ENCODE measurements at regions not wholly inside any gene's neighbourhood (a gene's known extent, or its start where the extent isn't known, plus 50 kb on each side); places are given as distances from the start of the nearest gene placed in this dataset.
"Not testable (repeated sequence)": the region's sequence is repeated elsewhere in the genome, so short reads cannot be mapped to it uniquely, and the experiment has no call there.

DNA sequence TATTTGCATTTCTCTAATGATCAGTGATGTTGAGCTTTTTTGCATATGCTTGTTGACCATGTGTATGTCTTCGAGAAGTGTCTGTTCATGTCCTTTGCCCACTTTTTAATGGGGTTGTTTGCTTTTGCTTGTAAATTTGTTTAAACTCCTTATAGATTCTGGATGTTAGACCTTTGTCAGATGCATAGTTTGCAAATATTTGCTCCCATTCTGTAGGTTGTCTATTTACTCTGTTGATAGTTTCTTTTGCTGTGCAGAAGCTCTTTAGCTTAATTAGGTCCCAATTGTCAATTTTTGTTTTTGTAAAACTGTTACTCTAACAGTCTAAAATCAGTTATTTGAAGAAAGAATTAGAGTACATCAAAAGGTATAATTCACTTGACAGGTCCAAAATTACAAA is 160.6 kb downstream of the LRIG3 start:
- not testable (repeated sequence) for H3K27ac ChIP-seq (ENCODE audit: low read depth in 1 of 2, low read length in 2 of 2); H3K36me3 ChIP-seq (ENCODE audit: control insufficient read depth in 4 of 4, insufficient read depth in 3 of 4, low read depth in 1 of 4, low read length in 3 of 4); H3K9ac ChIP-seq (ENCODE audit: low read depth in 1 of 2, low read length in 2 of 2); DNase-seq (ENCODE audit: low spot score); H3K9me3 ChIP-seq (ENCODE audit: control insufficient read depth in 4 of 4, low read length in 3 of 4); H3K27me3 ChIP-seq (ENCODE audit: control insufficient read depth in 4 of 4, insufficient read depth in 4 of 4, low read length in 3 of 4); H3K4me3 ChIP-seq (ENCODE audit: low read depth in 1 of 3, low read length in 3 of 3)
- peaks cover 5 to 18% (median 13%) of the 10 kb centered on the region in 4 donors for H3K4me1 ChIP-seq (ENCODE audit: control insufficient read depth in 4 of 4, insufficient read depth in 4 of 4, low read length in 3 of 4)
- 0% methylated on average over 1 of the region's 1 CpG for WGBS

DNA sequence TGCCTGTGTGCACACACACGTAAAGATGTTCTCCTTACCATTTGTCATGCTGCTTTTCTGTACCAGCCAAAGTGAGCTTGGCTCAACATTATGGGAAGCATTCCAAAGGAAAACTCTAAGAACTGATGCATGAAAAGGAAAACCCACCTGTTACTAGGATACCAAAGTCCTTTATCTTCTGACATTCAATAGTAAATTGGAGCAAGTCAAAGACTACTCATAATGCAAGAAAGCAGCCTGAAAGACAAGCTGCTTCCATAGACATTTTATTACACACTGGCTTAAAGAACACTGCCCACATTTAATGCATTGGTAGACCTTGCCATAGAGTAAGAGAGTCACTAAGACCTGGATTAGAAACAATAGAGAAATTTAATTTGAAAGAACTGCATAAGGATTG is 159.0 kb downstream of the LRIG3 start:
- WGBS: 97% methylated on average over 1 of the region's 1 CpG
- no peak for DNase-seq (ENCODE audit: low spot score)
- Histone ChIP-seq H3K4me1 (ENCODE audit: control insufficient read depth in 4 of 4, insufficient read depth in 4 of 4, low read length in 3 of 4) (peaks cover 5 to 31% (median 16%) of the 10 kb centered on the region in 4 donors), H3K27ac (ENCODE audit: low read depth in 1 of 2, low read length in 2 of 2) (no peak overlapping the region), H3K4me3 (ENCODE audit: low read depth in 1 of 3, low read length in 3 of 3) (no peak overlapping the region), H3K9me3 (ENCODE audit: control insufficient read depth in 4 of 4, low read length in 3 of 4) (no peaks in the 10 kb centered on the region), H3K36me3 (ENCODE audit: control insufficient read depth in 4 of 4, insufficient read depth in 3 of 4, low read depth in 1 of 4, low read length in 3 of 4) (no peaks in the 10 kb centered on the region), H3K27me3 (ENCODE audit: control insufficient read depth in 4 of 4, insufficient read depth in 4 of 4, low read length in 3 of 4) (no peaks in the 10 kb centered on the region), H3K9ac (ENCODE audit: low read depth in 1 of 2, low read length in 2 of 2) (no peak overlapping the region)
- TF ChIP-seq, protein P1, sequence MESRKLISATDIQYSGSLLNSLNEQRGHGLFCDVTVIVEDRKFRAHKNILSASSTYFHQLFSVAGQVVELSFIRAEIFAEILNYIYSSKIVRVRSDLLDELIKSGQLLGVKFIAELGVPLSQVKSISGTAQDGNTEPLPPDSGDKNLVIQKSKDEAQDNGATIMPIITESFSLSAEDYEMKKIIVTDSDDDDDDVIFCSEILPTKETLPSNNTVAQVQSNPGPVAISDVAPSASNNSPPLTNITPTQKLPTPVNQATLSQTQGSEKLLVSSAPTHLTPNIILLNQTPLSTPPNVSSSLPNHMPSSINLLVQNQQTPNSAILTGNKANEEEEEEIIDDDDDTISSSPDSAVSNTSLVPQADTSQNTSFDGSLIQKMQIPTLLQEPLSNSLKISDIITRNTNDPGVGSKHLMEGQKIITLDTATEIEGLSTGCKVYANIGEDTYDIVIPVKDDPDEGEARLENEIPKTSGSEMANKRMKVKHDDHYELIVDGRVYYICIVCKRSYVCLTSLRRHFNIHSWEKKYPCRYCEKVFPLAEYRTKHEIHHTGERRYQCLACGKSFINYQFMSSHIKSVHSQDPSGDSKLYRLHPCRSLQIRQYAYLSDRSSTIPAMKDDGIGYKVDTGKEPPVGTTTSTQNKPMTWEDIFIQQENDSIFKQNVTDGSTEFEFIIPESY (IDR thresholded peaks at IDR 0.05): no peak
- TF ChIP-seq REST (IDR thresholded peaks at IDR 0.05) (no peak), YY1 (IDR thresholded peaks at IDR 0.05) (no peak), HNF4G (IDR thresholded peaks at IDR 0.05) (no peak), EGR1 (IDR thresholded peaks at IDR 0.05; ENCODE audit: low read depth in 2 of 2) (no peak), FOXA1 (IDR thresholded peaks at IDR 0.05) (no peak), ATF3 (IDR thresholded peaks at IDR 0.05) (no peak), RAD21 (IDR thresholded peaks at IDR 0.05) (no peak), RXRA (IDR thresholded peaks at IDR 0.05) (no peak), NR2F2 (IDR thresholded peaks at IDR 0.05) (no peak), HNF4A (conservative IDR thresholded peaks at IDR 0.05) (no peak)

DNA sequence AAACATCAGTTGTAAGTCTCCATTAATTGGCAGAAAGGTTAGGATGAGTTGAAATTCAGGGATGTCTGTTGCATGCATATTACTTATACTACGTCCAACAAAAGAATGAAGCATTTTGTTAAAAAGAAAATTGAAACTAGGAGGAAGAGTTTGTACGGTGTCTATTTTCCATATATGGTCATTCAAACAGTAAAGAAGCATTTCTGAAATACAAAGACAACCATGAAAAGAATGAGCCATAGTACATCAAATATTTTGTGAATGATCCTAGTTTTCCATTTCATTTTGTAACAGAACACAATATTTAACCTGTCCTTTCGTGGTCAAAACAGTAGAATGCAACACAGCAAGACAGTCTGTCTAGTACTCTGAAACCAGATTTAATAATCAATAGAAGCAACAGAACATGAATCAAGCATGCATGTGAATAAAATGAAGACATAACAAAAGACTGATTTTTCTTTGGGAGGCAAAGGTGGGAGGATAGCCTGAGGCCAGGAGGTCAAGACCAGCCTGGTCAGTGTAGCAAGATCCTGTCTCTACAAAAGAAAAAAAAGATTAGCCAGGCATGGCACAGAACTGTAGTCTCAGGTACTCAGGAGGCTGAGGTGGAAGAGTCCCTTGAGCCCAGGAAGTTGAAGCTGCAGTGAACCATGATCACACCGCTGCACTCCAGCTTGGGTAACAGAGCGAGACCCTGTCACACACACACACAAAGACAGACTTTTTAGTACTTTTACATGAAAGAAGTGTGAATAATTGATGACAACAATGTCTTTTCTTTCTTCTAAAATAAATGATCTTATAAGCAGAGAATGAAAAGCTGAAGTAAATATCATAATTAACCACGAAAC is 156.0 kb downstream of the LRIG3 start:
- Histone ChIP-seq H3K27ac (ENCODE audit: low read depth in 1 of 2, low read length in 2 of 2) (peak overlapping the region; percentile 4 to 77), H3K27me3 (ENCODE audit: control insufficient read depth in 4 of 4, insufficient read depth in 4 of 4, low read length in 3 of 4) (no peaks in the 10 kb centered on the region), H3K9ac (ENCODE audit: low read depth in 1 of 2, low read length in 2 of 2) (no peak overlapping the region), H3K36me3 (ENCODE audit: control insufficient read depth in 4 of 4, insufficient read depth in 3 of 4, low read depth in 1 of 4, low read length in 3 of 4) (no peaks in the 10 kb centered on the region), H3K4me1 (ENCODE audit: control insufficient read depth in 4 of 4, insufficient read depth in 4 of 4, low read length in 3 of 4) (peaks cover 6 to 37% (median 16%) of the 10 kb centered on the region in 4 donors), H3K9me3 (ENCODE audit: control insufficient read depth in 4 of 4, low read length in 3 of 4) (no peaks in the 10 kb centered on the region), H3K4me3 (ENCODE audit: low read depth in 1 of 3, low read length in 3 of 3) (no peak overlapping the region)
- DNase-seq (ENCODE audit: low spot score): no peak
- 52% methylated on average over 6 of the region's 6 CpGs for WGBS
- TF ChIP-seq JUND (IDR thresholded peaks at IDR 0.05) (peak in 1 of 2 donors; percentile 34), ATF3 (IDR thresholded peaks at IDR 0.05) (no peak), RXRA (IDR thresholded peaks at IDR 0.05) (no peak), RAD21 (IDR thresholded peaks at IDR 0.05) (no peak), HNF4G (IDR thresholded peaks at IDR 0.05) (no peak), EGR1 (IDR thresholded peaks at IDR 0.05; ENCODE audit: low read depth in 2 of 2) (no peak), YY1 (IDR thresholded peaks at IDR 0.05) (no peak), REST (IDR thresholded peaks at IDR 0.05) (no peak), FOXA1 (IDR thresholded peaks at IDR 0.05) (no peak), NR2F2 (IDR thresholded peaks at IDR 0.05) (no peak), TAF1 (conservative IDR thresholded peaks at IDR 0.05) (no peak)
- TF ChIP-seq, protein P2, sequence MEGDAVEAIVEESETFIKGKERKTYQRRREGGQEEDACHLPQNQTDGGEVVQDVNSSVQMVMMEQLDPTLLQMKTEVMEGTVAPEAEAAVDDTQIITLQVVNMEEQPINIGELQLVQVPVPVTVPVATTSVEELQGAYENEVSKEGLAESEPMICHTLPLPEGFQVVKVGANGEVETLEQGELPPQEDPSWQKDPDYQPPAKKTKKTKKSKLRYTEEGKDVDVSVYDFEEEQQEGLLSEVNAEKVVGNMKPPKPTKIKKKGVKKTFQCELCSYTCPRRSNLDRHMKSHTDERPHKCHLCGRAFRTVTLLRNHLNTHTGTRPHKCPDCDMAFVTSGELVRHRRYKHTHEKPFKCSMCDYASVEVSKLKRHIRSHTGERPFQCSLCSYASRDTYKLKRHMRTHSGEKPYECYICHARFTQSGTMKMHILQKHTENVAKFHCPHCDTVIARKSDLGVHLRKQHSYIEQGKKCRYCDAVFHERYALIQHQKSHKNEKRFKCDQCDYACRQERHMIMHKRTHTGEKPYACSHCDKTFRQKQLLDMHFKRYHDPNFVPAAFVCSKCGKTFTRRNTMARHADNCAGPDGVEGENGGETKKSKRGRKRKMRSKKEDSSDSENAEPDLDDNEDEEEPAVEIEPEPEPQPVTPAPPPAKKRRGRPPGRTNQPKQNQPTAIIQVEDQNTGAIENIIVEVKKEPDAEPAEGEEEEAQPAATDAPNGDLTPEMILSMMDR (IDR thresholded peaks at IDR 0.05; ENCODE audit: low read depth, low read length, missing input control): no peak

All from liver (tissue), 8 donors.